ENCODE measurements at regions not wholly inside any gene's neighbourhood (a gene's known extent, or its start where the extent isn't known, plus 50 kb on each side); places are given as distances from the start of the nearest gene placed in this dataset.

- no peak overlapping the region for H3K27ac Mint-ChIP-seq
These were observed 302.9 kb upstream of the FAM241A start for GRCh38 chr4:111842336-111842735.

GRCh38 chr4:111847296-111848008 lies 297.8 kb upstream of the FAM241A start:
- no peak for DNase-seq
- no peak overlapping the region for H3K27ac Mint-ChIP-seq
- no peaks in the 10 kb centered on the region for H3K27me3 Mint-ChIP-seq
- no peaks in the 10 kb centered on the region for H3K4me1 Mint-ChIP-seq
- H3K9me3 Mint-ChIP-seq = no peaks in the 10 kb centered on the region
- POLR2A ChIA-PET = no interaction called here
- no peak for ATAC-seq (ENCODE audit: low read depth)
- H3K4me3 Mint-ChIP-seq = no peak overlapping the region
- H3K36me3 Mint-ChIP-seq = no peaks in the 10 kb centered on the region

More at GRCh38 chr4:111842336-111842735, 302.9 kb upstream of the FAM241A start:
- Mint-ChIP-seq H3K36me3 (no peaks in the 10 kb centered on the region), H3K27me3 (no peaks in the 10 kb centered on the region), H3K4me1 (no peaks in the 10 kb centered on the region), H3K4me3 (no peak overlapping the region), H3K9me3 (no peaks in the 10 kb centered on the region)
- DNase-seq (no peak), ATAC-seq (ENCODE audit: low read depth) (no peak)
- POLR2A ChIA-PET = no interaction called here

GRCh38 chr4:111849746-111850284 lies 295.4 kb upstream of the FAM241A start:
- DNase-seq (no peak), ATAC-seq (ENCODE audit: low read depth) (no peak)
- H3K36me3 Mint-ChIP-seq = no peaks in the 10 kb centered on the region
- no peaks in the 10 kb centered on the region for H3K27me3 Mint-ChIP-seq
- H3K27ac Mint-ChIP-seq = no peak overlapping the region
- no peak overlapping the region for H3K4me3 Mint-ChIP-seq
- no peaks in the 10 kb centered on the region for H3K4me1 Mint-ChIP-seq
- no peaks in the 10 kb centered on the region for H3K9me3 Mint-ChIP-seq
- POLR2A ChIA-PET = no interaction called here

GRCh38 chr4:111854494-111855087 lies 290.7 kb upstream of the FAM241A start:
- H3K36me3 Mint-ChIP-seq = no peaks in the 10 kb centered on the region

GRCh38 chr4:111855308-111855707 lies 289.9 kb upstream of the FAM241A start:
- Mint-ChIP-seq H3K27ac (no peak overlapping the region), H3K9me3 (no peaks in the 10 kb centered on the region), H3K4me3 (no peak overlapping the region), H3K4me1 (no peaks in the 10 kb centered on the region), H3K27me3 (no peaks in the 10 kb centered on the region), H3K36me3 (no peaks in the 10 kb centered on the region)
- DNase-seq (no peak), ATAC-seq (ENCODE audit: low read depth) (no peak)
- POLR2A ChIA-PET = interaction anchor here (0.6 kb wide), 1 partner anchor 1949 kb away, joined by 5 read pairs; no protein-coding TSS in a partner anchor

More at GRCh38 chr4:111854494-111855087, 290.7 kb upstream of the FAM241A start:
- Mint-ChIP-seq H3K9me3 (no peaks in the 10 kb centered on the region), H3K27me3 (no peaks in the 10 kb centered on the region), H3K4me3 (no peak overlapping the region), H3K4me1 (no peaks in the 10 kb centered on the region), H3K27ac (no peak overlapping the region)
- POLR2A ChIA-PET = no interaction called here
- DNase-seq (no peak), ATAC-seq (ENCODE audit: low read depth) (no peak)

GRCh38 chr4:111864066-111864465 lies 281.2 kb upstream of the FAM241A start:
- no peak for DNase-seq
- Mint-ChIP-seq H3K4me3 (no peak overlapping the region), H3K27ac (no peak overlapping the region), H3K9me3 (peaks cover 3% of the 10 kb centered on the region), H3K4me1 (no peaks in the 10 kb centered on the region), H3K36me3 (no peaks in the 10 kb centered on the region), H3K27me3 (no peaks in the 10 kb centered on the region)
- ATAC-seq (ENCODE audit: low read depth) = no peak
- POLR2A ChIA-PET = no interaction called here

- H3K27me3 Mint-ChIP-seq = no peaks in the 10 kb centered on the region
- H3K4me1 Mint-ChIP-seq = no peaks in the 10 kb centered on the region
- DNase-seq (no peak), ATAC-seq (ENCODE audit: low read depth) (no peak)
- POLR2A ChIA-PET = no interaction called here
- H3K9me3 Mint-ChIP-seq = peaks cover 5% of the 10 kb centered on the region
- H3K36me3 Mint-ChIP-seq = no peaks in the 10 kb centered on the region
- H3K4me3 Mint-ChIP-seq = no peak overlapping the region
- no peak overlapping the region for H3K27ac Mint-ChIP-seq
These were observed 275.9 kb upstream of the FAM241A start for GRCh38 chr4:111869339-111869738.

GRCh38 chr4:111871802-111872201 lies 273.5 kb upstream of the FAM241A start:
- H3K9me3 Mint-ChIP-seq = peaks cover 3% of the 10 kb centered on the region
- POLR2A ChIA-PET = no interaction called here
- no peak overlapping the region for H3K4me3 Mint-ChIP-seq
- no peak overlapping the region for H3K27ac Mint-ChIP-seq
- H3K36me3 Mint-ChIP-seq = no peaks in the 10 kb centered on the region
- DNase-seq = no peak
- no peaks in the 10 kb centered on the region for H3K4me1 Mint-ChIP-seq
- H3K27me3 Mint-ChIP-seq = no peaks in the 10 kb centered on the region
- no peak for ATAC-seq (ENCODE audit: low read depth)

- ATAC-seq (ENCODE audit: low read depth) (no peak), DNase-seq (no peak)
- H3K9me3 Mint-ChIP-seq = peaks cover 2% of the 10 kb centered on the region
- H3K27me3 Mint-ChIP-seq = no peaks in the 10 kb centered on the region
- no peak overlapping the region for H3K4me3 Mint-ChIP-seq
- no peak overlapping the region for H3K27ac Mint-ChIP-seq
- no peaks in the 10 kb centered on the region for H3K36me3 Mint-ChIP-seq
- no peaks in the 10 kb centered on the region for H3K4me1 Mint-ChIP-seq
- POLR2A ChIA-PET = no interaction called here
These were observed 271.5 kb upstream of the FAM241A start for GRCh38 chr4:111873801-111874200.

GRCh38 chr4:111879539-111879938 lies 265.7 kb upstream of the FAM241A start:
- no peak overlapping the region for H3K27ac Mint-ChIP-seq
- no peaks in the 10 kb centered on the region for H3K4me1 Mint-ChIP-seq
- ATAC-seq (ENCODE audit: low read depth) (no peak), DNase-seq (no peak)
- no peaks in the 10 kb centered on the region for H3K36me3 Mint-ChIP-seq
- POLR2A ChIA-PET = no interaction called here
- H3K9me3 Mint-ChIP-seq = no peaks in the 10 kb centered on the region
- H3K4me3 Mint-ChIP-seq = no peak overlapping the region
- no peaks in the 10 kb centered on the region for H3K27me3 Mint-ChIP-seq

- POLR2A ChIA-PET = no interaction called here
- DNase-seq = no peak
- H3K9me3 Mint-ChIP-seq = no peaks in the 10 kb centered on the region
- H3K4me3 Mint-ChIP-seq = no peak overlapping the region
- ATAC-seq (ENCODE audit: low read depth) = no peak
- no peaks in the 10 kb centered on the region for H3K4me1 Mint-ChIP-seq
- no peaks in the 10 kb centered on the region for H3K36me3 Mint-ChIP-seq
- H3K27me3 Mint-ChIP-seq = no peaks in the 10 kb centered on the region
- H3K27ac Mint-ChIP-seq = no peak overlapping the region
These were observed 265.1 kb upstream of the FAM241A start for GRCh38 chr4:111880116-111880515.

GRCh38 chr4:111883557-111883999 lies 261.7 kb upstream of the FAM241A start:
- H3K27me3 Mint-ChIP-seq = no peaks in the 10 kb centered on the region
- POLR2A ChIA-PET = no interaction called here
- H3K4me1 Mint-ChIP-seq = no peaks in the 10 kb centered on the region
- H3K36me3 Mint-ChIP-seq = no peaks in the 10 kb centered on the region
- H3K27ac Mint-ChIP-seq = no peak overlapping the region
- no peak overlapping the region for H3K4me3 Mint-ChIP-seq
- DNase-seq (no peak), ATAC-seq (ENCODE audit: low read depth) (no peak)
- H3K9me3 Mint-ChIP-seq = no peaks in the 10 kb centered on the region

GRCh38 chr4:111890412-111890811 lies 254.8 kb upstream of the FAM241A start:
- POLR2A ChIA-PET = no interaction called here
- Mint-ChIP-seq H3K4me1 (no peaks in the 10 kb centered on the region), H3K4me3 (no peak overlapping the region), H3K27me3 (peaks cover 1% of the 10 kb centered on the region), H3K36me3 (no peaks in the 10 kb centered on the region), H3K9me3 (peaks cover 5% of the 10 kb centered on the region), H3K27ac (no peak overlapping the region)
- no peak for ATAC-seq (ENCODE audit: low read depth)
- DNase-seq = no peak

- H3K4me1 Mint-ChIP-seq = no peaks in the 10 kb centered on the region
- no peak overlapping the region for H3K27ac Mint-ChIP-seq
- POLR2A ChIA-PET = no interaction called here
- no peak overlapping the region for H3K4me3 Mint-ChIP-seq
- H3K27me3 Mint-ChIP-seq = no peaks in the 10 kb centered on the region
- H3K36me3 Mint-ChIP-seq = no peaks in the 10 kb centered on the region
- no peak for ATAC-seq (ENCODE audit: low read depth)
- no peak for DNase-seq
- H3K9me3 Mint-ChIP-seq = no peaks in the 10 kb centered on the region
These were observed 239.7 kb upstream of the FAM241A start for GRCh38 chr4:111905511-111905910.
